B cell (primary cell): ENCODE measurements at regions not wholly inside any gene's neighbourhood (a gene's known extent, or its start where the extent isn't known, plus 50 kb on each side); places are given as distances from the start of the nearest gene placed in this dataset.

Experiments used
- ATAC-seq: fragments of 200-7000 bp; cut with Tn5 transposase; one replicate; pipeline ENCODE4 v1.10.0; 2021; ENCODE audit warnings: low read depth, mild to moderate bottlenecking, moderate number of reproducible peaks, moderate library complexity
- CTCF ChIA-PET: fragments of 350-600 bp; sonication (Branson Sonifier 250); formaldehyde crosslinking; loops from one replicate; lab custom pipeline; 2021; ENCODE audit warnings: antibody characterized with exemption, inconsistent platforms; lab: Charles Lee
- POLR2A ChIA-PET: fragments of 350-600 bp; sonication (Branson Sonifier 250); formaldehyde crosslinking; loops from one replicate; lab custom pipeline; 2021; ENCODE audit warnings: antibody characterized with exemption; lab: Charles Lee
- DNase-seq: peaks from one replicate; pipeline ENCODE4 v3.0.0; 2013
- H2AFZ ChIP-seq: 2 replicates; pipeline ENCODE4 v1.6.1; 2012; ENCODE audit warnings: mild to moderate bottlenecking, low read depth, low read length; ENCODE audit not compliant: insufficient read depth, poor library complexity, severe bottlenecking
- H3K27ac ChIP-seq, 2 donors: 1 replicate in 1 of 2; 2 replicates in 1 of 2; pipeline ENCODE4 v1.5.1; 2012 to 2013; ENCODE audit warnings: low read length in 2 of 2, mild to moderate bottlenecking in 2 of 2, moderate library complexity in 1 of 2
- H3K27me3 ChIP-seq, 4 experiments: fragments of 200-600 bp in 1 of 4; sonication (generic) in 1 of 4; replicated peaks in 1 of 4; 1 replicate in 2 of 4; 2 replicates in 2 of 4; pipeline versions ENCODE4 v1.6.1 to v1.7.0; 2013 to 2016; ENCODE audit warnings: low read length in 3 of 4, mild to moderate bottlenecking in 2 of 4, mixed read lengths in 1 of 4, moderate library complexity in 1 of 4; ENCODE audit not compliant: insufficient read depth in 4 of 4, control insufficient read depth in 3 of 4; ENCODE audit errors: control extremely low read depth in 1 of 4
- H3K36me3 ChIP-seq, 2 experiments: replicated peaks in 1 of 2; 1 replicate in 1 of 2; 2 replicates in 1 of 2; pipeline versions ENCODE4 v1.6.1 to v1.7.1; 2013; ENCODE audit warnings: low read length in 1 of 2; ENCODE audit not compliant: insufficient read depth in 2 of 2, control insufficient read depth in 1 of 2; ENCODE audit errors: control extremely low read depth in 1 of 2, extremely low read depth in 1 of 2
- H3K4me1 ChIP-seq, 2 donors: fragments of 200-600 bp in 1 of 2; sonication (generic) in 1 of 2; 1 replicate in 1 of 2; 2 replicates in 1 of 2; pipeline versions ENCODE4 v1.5.1 to v1.6.1; 2013 to 2017; ENCODE audit warnings: low read length in 2 of 2; ENCODE audit not compliant: control insufficient read depth in 2 of 2, insufficient read depth in 2 of 2
- H3K4me2 ChIP-seq: replicated peaks from 2 replicates; pipeline ENCODE3; 2012; ENCODE audit warnings: mild to moderate bottlenecking, low read depth, low read length; ENCODE audit not compliant: poor library complexity, severe bottlenecking
- H3K4me3 ChIP-seq, 5 experiments: fragments of 200-600 bp in 1 of 5; sonication (generic) in 1 of 5; 1 replicate in 3 of 5; 2 replicates in 2 of 5; pipeline versions ENCODE4 v1.5.1 to v1.7.0; 2011 to 2016; ENCODE audit warnings: low read length in 4 of 5, mild to moderate bottlenecking in 4 of 5, low read depth in 2 of 5, control low read depth in 1 of 5, moderate library complexity in 1 of 5; ENCODE audit not compliant: insufficient read depth in 1 of 5; ENCODE audit errors: control extremely low read depth in 1 of 5, extremely low read depth in 1 of 5
- H3K79me2 ChIP-seq: fragments of 200-600 bp; sonication (generic); one replicate; pipeline ENCODE4 v1.6.0; 2016; ENCODE audit warnings: low read length; ENCODE audit not compliant: control insufficient read depth, insufficient read depth
- H3K9ac ChIP-seq: fragments of 200-600 bp; sonication (generic); 2 replicates; pipeline ENCODE4 v1.6.1; 2017; ENCODE audit warnings: mild to moderate bottlenecking, low read length, moderate library complexity
- H3K9me3 ChIP-seq, 3 donors: one replicate each; pipeline versions ENCODE4 v1.6.1 to v1.7.1; 2013; ENCODE audit warnings: low read length in 2 of 3; ENCODE audit not compliant: control insufficient read depth in 2 of 3, insufficient read depth in 1 of 3; ENCODE audit errors: control extremely low read depth in 1 of 3
- H4K20me1 ChIP-seq: 2 replicates; pipeline ENCODE4 v1.6.0; 2012; ENCODE audit warnings: mild to moderate bottlenecking, low read length; ENCODE audit not compliant: insufficient read depth, control insufficient read depth, poor library complexity, severe bottlenecking
- H3K27ac Mint-ChIP-seq: one replicate; pipeline ENCODE4 v1.8.0; 2021; ENCODE audit warnings: mixed read lengths
- H3K27me3 Mint-ChIP-seq: one replicate; pipeline ENCODE4 v1.8.0; 2021; ENCODE audit warnings: mixed read lengths
- H3K4me1 Mint-ChIP-seq: one replicate; pipeline ENCODE4 v1.8.0; 2021; ENCODE audit warnings: mixed read lengths
- H3K4me3 Mint-ChIP-seq: one replicate; pipeline ENCODE4 v1.8.0; 2021; ENCODE audit warnings: mixed read lengths
- H3K9me3 Mint-ChIP-seq: one replicate; pipeline ENCODE4 v1.8.0; 2022; ENCODE audit warnings: mixed read lengths; ENCODE audit not compliant: insufficient read depth
- CTCF ChIP-seq: fragments of 200-600 bp; IDR thresholded peaks from one replicate; pipeline ENCODE4 v1.8.0; 2022; ENCODE audit warnings: antibody characterized with exemption, mild to moderate bottlenecking
- EZH2 ChIP-seq: IDR thresholded peaks from 2 replicates; pipeline ENCODE4 v1.6.1; 2012; ENCODE audit warnings: borderline replicate concordance, low read depth, mild to moderate bottlenecking, moderate library complexity, low read length; ENCODE audit not compliant: insufficient read depth, poor library complexity, severe bottlenecking
- WGBS: methylation state at CpG from one replicate; pipeline ENCODE4 v1.1.5; 2013; ENCODE audit warnings: missing lambda C conversion rate; ENCODE audit not compliant: insufficient coverage; 5-methylcytosine and 5-hydroxymethylcytosine counted together
- intact Hi-C: fragments of 100-400 bp; cut with micrococcal nuclease; formaldehyde crosslinking; loops from one replicate; pipeline ENCODE4 v1.10.0; 2022

- H3K27ac Mint-ChIP-seq = no peak overlapping the region
- Histone ChIP-seq H3K27me3 (no peaks in the 10 kb centered on the region), H3K9ac (no peak overlapping the region), H2AFZ (no peak overlapping the region), H3K9me3 (no peaks in the 10 kb centered on the region), H3K79me2 (no peaks in the 10 kb centered on the region), H3K4me2 (no peak overlapping the region), H3K36me3 (no peaks in the 10 kb centered on the region), H3K4me3 (no peak overlapping the region), H4K20me1 (no peaks in the 10 kb centered on the region), H3K27ac (no peak overlapping the region), H3K4me1 (peaks cover 0 to 5% of the 10 kb centered on the region in 2 donors)
- ATAC-seq = no peak
- H3K27me3 Mint-ChIP-seq = no peaks in the 10 kb centered on the region
- POLR2A ChIA-PET = no interaction called here
- H3K4me3 Mint-ChIP-seq = no peak overlapping the region
- WGBS = 86% methylated on average over 1 of the region's 1 CpG
- no peak for DNase-seq
- TF ChIP-seq CTCF (no peak), EZH2 (no peak)
- CTCF ChIA-PET = no interaction called here
- no peaks in the 10 kb centered on the region for H3K9me3 Mint-ChIP-seq
- peaks cover 9% of the 10 kb centered on the region for H3K4me1 Mint-ChIP-seq
- intact Hi-C loops = loop anchor here (10.0 kb wide), 1 partner anchor 48 kb away; the partner anchor contains the start of gene BHLHE40
These were observed 52.3 kb upstream of the BHLHE40 start for GRCh38 chr3:4926892-4927291.

- no peak overlapping the region for H2AFZ ChIP-seq
- no peak overlapping the region for H3K27ac Mint-ChIP-seq
- H4K20me1 ChIP-seq = no peaks in the 10 kb centered on the region
- no peaks in the 10 kb centered on the region for H3K9me3 ChIP-seq
- H3K9ac ChIP-seq = no peak overlapping the region
- H3K4me2 ChIP-seq = no peak overlapping the region
- CTCF ChIA-PET = no interaction called here
- ATAC-seq (no peak), DNase-seq (no peak)
- H3K36me3 ChIP-seq = no peaks in the 10 kb centered on the region
- no peak overlapping the region for H3K4me3 Mint-ChIP-seq
- no peaks in the 10 kb centered on the region for H3K27me3 Mint-ChIP-seq
- no peaks in the 10 kb centered on the region for H3K9me3 Mint-ChIP-seq
- 97% methylated on average over 4 of the region's 7 CpGs for WGBS
- POLR2A ChIA-PET = interaction anchor here (0.8 kb wide), 1 partner anchor 22 kb away, joined by 3 read pairs; no protein-coding TSS in a partner anchor
- no peaks in the 10 kb centered on the region for H3K79me2 ChIP-seq
- intact Hi-C loops = loop anchor here (10.0 kb wide), 1 partner anchor 46 kb away; the partner anchor contains the start of gene BHLHE40
- H3K4me1 Mint-ChIP-seq = peaks cover 9% of the 10 kb centered on the region
- TF ChIP-seq EZH2 (no peak), CTCF (no peak)
- H3K27me3 ChIP-seq = no peaks in the 10 kb centered on the region
- no peak overlapping the region for H3K4me3 ChIP-seq
- H3K27ac ChIP-seq = no peak overlapping the region
- H3K4me1 ChIP-seq = peaks cover 0 to 5% of the 10 kb centered on the region in 2 donors
These were observed 50.9 kb upstream of the BHLHE40 start for GRCh38 chr3:4928277-4928789.
